H1 (cell line): ENCODE measurements at regions not wholly inside any gene's neighbourhood (a gene's known extent, or its start where the extent isn't known, plus 50 kb on each side); places are given as distances from the start of the nearest gene placed in this dataset.

Experiments used
- POLR2A ChIP-seq, 2 experiments: IDR thresholded peaks; 1 replicate in 1 of 2; 2 replicates in 1 of 2; pipeline ENCODE4 v1.6.1; 2011; ENCODE audit warnings: low read depth in 2 of 2, low read length in 2 of 2, mild to moderate bottlenecking in 2 of 2; ENCODE audit errors: control extremely low read depth in 1 of 2
- YY1 ChIP-seq: IDR thresholded peaks from 2 replicates; pipeline ENCODE4 v1.6.1; 2011; ENCODE audit warnings: low read depth, mild to moderate bottlenecking, low read length

GRCh38 chr16:35931722-35932121, 2472.3 kb downstream of the TP53TG3F start:
- TF ChIP-seq POLR2A (IDR thresholded peaks at IDR 0.05; ENCODE audit: control extremely low read depth in 1 of 2, low read depth in 2 of 2, low read length in 2 of 2) (no peak), YY1 (no peak)
